NCI-H748 (cell line): ENCODE measurements at regions not wholly inside any gene's neighbourhood (a gene's known extent, or its start where the extent isn't known, plus 50 kb on each side); places are given as distances from the start of the nearest gene placed in this dataset.

Source experiments
- DNase-seq: peaks from one replicate; lab custom pipeline; 2025; ENCODE audit not compliant: unreplicated experiment; lab: John Stamatoyannopoulos, UW

GRCh38 chr3:81291586-81291985, 469.9 kb downstream of the GBE1 start:
- no peak for DNase-seq

GRCh38 chr3:81289676-81290075, 471.8 kb downstream of the GBE1 start:
- DNase-seq, result no peak

GRCh38 chr3:81279481-81280379, 481.7 kb downstream of the GBE1 start:
- no peak for DNase-seq

GRCh38 chr3:81277853-81278252, 483.6 kb downstream of the GBE1 start:
- no peak for DNase-seq

GRCh38 chr3:81274671-81275070, 486.8 kb downstream of the GBE1 start:
- no peak for DNase-seq

- DNase-seq, result no peak
Measured at GRCh38 chr3:81270603-81271379, 490.7 kb downstream of the GBE1 start.

GRCh38 chr3:81268526-81268925, 492.9 kb downstream of the GBE1 start:
- DNase-seq, result no peak

GRCh38 chr3:81261996-81262395, 499.4 kb downstream of the GBE1 start:
- DNase-seq, result no peak

GRCh38 chr3:81255463-81255862, 506.0 kb downstream of the GBE1 start:
- DNase-seq, result no peak

GRCh38 chr3:81251096-81251495, 510.3 kb downstream of the GBE1 start:
- no peak for DNase-seq

- peak; percentile 57 for DNase-seq
Measured at GRCh38 chr3:81249540-81250029, 511.9 kb downstream of the GBE1 start.

GRCh38 chr3:81245501-81245900, 515.9 kb downstream of the GBE1 start:
- no peak for DNase-seq

- DNase-seq, result no peak
Measured at GRCh38 chr3:81245043-81245442, 516.4 kb downstream of the GBE1 start.

- DNase-seq, result no peak
Measured at GRCh38 chr3:81244231-81244630, 517.2 kb downstream of the GBE1 start.

- DNase-seq, result peak; percentile 20
Measured at GRCh38 chr3:81242871-81243270, 518.6 kb downstream of the GBE1 start.

GRCh38 chr3:81237181-81237580, 524.3 kb downstream of the GBE1 start:
- no peak for DNase-seq

GRCh38 chr3:81218023-81218422, 543.4 kb downstream of the GBE1 start:
- peak; percentile 62 for DNase-seq

GRCh38 chr3:81217101-81217500, 544.3 kb downstream of the GBE1 start:
- DNase-seq, result no peak

GRCh38 chr3:81216192-81216591, 545.3 kb downstream of the GBE1 start:
- DNase-seq, result no peak

GRCh38 chr3:81214631-81215030, 546.8 kb downstream of the GBE1 start:
- no peak for DNase-seq

- DNase-seq, result no peak
Measured at GRCh38 chr3:81199587-81199986, 561.9 kb downstream of the GBE1 start.

- no peak for DNase-seq
Measured at GRCh38 chr3:81198756-81199155, 562.7 kb downstream of the GBE1 start.
